ENCODE measurements at regions not wholly inside any gene's neighbourhood (a gene's known extent, or its start where the extent isn't known, plus 50 kb on each side); places are given as distances from the start of the nearest gene placed in this dataset.
"Not testable (repeated sequence)": the region's sequence is repeated elsewhere in the genome, so short reads cannot be mapped to it uniquely, and the experiment has no call there.

DNA sequence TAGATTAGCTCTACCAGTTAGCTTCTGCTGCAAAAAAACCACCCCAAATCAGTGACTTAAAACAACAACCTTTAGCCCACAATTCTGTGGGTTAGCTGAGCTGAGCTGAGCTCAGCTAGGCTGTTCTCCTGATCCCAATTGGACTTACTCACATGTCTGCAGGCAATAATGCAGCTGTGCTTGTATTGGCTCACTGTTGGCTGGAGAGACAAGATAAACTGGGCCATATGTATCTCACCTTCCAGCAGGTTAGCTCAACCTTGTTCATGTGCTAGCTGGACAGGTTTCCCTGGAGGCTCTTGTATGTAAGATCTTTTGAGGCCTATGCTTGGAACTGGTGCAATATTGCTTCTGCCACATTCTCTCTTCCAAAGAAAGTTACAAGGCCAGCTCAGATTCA, 261.5 kb upstream of the ADGRL3 start:
- no peak for DNase-seq

DNA sequence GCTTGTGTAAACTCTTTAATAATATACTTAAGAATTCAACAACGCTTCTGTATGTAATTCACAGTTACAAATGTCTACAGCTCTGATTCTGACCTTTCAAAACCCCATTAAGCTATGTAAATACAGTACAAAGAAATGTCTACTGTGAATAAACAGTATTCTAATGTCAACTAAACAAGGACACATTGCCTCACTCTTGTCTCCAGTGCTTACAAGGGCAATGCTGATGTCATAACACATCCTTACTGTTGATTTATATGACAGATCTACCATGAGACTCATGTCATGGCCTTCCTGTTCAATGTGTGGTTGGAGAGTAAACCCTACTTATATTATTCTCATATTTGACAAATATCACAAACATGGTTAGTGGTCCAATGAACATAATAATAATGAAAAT, 256.1 kb upstream of the ADGRL3 start:
- DNase-seq: no peak

DNA sequence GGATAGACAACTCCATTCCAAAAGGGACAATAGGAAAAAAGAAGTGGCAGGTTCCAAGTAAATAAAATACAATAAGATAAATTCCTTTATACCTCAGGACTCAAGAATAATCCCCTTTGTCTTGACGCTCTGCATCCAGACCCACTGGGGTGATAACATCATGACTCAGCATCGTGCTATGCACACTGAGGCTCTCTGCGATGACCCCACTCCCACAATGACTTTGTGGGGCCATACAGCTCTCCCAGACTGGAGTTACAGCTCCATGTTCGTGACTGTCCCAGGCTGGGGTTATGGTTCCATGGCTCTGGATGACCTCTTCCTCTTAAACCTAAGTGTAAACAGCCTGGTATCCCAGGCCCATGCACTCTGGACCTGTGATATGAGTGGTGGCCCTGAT, 254.5 kb upstream of the ADGRL3 start:
- DNase-seq: no peak

DNA sequence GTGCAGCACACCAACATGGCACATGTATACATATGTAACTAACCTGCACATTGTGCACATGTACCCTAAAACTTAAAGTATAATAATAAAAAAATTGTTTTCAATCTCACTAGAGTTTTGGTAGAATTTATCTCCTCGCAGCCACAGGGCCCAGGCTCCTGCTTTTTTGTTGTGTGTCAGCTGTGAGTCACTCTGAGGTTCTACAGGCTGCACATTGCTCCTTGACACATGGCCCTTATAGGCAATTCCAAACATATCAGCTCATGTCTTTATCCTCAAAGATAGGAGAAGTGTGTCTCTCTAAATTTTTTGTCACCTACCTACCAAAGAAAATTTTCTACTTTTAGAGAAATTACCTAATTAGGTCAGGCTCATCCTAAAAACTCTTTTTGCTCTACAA, 252.1 kb upstream of the ADGRL3 start:
- no peak for DNase-seq

DNA sequence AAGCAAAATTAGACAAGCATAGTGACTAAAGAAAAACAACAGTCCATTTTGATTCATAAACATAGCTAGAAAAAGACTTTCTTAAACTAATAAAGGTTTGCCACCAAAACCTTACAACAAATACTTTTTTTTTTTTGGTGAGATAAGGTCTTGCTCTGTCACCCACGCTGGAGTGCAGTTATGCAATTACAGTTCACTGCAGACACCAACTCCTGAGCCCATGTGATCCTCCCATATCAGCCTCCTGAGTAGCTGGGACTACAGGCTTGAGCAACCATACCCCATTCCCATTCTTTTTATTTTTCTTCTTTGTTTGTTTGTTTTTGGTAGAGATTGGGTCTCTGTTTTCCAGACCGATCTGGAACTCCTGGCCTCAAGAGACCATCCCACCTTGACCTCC, 247.2 kb upstream of the ADGRL3 start:
- no peak for DNase-seq

DNA sequence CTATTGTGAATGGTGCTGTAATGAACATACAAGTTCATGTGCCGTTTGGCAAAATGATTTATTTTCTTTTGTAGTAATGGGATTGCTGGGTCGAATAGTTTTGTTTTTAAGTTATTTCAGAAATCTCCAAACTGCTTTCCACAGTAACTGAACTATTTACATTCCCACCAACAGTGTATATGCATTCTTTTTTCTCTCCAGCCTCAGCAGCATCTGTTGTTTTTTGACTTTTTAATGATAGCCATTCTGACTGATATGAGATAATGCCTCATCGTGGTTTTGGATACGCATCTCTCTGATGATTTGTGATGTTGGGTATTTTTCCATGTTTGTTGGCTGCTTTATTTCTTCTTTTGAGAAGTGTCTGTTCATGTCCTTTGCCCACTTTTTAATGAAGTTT, 246.3 kb upstream of the ADGRL3 start:
- DNase-seq: no peak

DNA sequence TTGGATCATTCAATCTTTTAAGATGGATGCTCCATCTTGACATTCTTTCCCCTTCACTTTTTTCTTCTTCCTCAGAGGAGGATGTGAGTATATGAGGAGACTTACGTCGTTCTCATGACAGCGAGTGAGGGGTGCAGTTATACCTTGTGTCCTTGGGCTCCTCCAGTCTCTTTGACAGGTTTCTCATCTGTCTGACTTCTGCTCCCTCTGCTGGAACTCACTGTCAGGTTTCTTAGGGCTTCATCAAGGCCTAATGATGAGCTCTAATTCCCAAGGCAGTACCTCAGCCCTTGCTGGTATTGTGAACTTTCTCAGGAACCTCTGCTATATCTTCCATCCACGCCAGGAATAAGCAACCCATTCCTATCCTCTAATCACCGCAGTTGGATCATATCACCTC, 237.8 kb upstream of the ADGRL3 start:
- DNase-seq: no peak

DNA sequence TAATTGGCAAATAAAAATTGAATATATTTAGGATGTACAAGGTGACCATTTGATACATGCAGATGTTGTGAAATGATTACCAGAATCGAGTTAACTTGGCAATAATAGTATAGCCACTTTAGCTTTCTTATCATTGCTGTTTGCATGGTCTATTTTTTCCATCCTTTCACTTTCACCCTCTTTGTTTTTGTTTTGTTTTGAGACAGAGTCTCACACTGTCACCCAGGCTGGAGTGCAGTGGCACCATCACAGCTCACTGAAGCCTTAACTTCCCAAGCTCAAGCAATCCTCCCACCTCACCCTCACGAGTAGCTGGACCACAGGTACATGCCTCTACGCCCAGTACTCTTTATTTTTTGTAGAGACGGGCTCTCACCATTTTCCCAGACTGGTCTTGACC, 218.6 kb upstream of the ADGRL3 start:
- no peak for DNase-seq

DNA sequence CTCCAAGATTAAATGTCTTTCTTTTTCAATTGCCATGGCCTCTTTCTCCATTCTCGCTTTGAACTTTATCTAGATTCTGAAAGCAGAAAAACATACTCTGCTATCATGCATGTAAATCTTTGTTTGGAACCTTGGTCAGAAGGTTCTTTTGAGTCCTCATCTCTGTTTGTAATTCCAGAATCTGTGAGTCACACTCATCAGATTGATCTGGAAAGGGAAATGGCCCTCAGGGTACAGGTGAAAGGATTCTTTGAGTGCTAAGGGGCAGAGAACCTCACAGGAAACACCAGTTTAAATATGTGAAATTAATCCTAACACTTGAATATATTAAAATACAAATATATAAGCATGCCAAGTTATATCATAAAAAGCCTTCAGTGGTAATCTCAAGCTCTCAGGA, 211.0 kb upstream of the ADGRL3 start:
- DNase-seq: no peak

DNA sequence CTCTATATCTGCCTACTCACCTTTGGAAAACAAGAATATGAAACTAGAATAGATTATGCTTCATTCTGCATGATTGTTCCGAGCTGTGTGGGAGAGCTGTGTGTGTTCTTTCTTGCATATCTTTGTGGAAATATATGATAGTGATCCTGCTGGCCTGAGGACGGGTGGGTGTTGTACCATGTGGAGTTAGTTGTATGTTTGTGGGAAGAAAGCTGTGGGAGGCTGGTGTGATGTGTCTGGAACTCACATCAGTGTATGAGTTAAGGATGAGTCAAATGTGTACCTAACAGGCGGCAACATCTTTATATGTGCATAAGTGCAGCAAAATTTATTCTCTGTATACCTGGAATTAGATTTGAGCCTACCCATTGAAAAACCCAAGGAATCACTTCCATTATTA, 208.1 kb upstream of the ADGRL3 start:
- no peak for DNase-seq

DNA sequence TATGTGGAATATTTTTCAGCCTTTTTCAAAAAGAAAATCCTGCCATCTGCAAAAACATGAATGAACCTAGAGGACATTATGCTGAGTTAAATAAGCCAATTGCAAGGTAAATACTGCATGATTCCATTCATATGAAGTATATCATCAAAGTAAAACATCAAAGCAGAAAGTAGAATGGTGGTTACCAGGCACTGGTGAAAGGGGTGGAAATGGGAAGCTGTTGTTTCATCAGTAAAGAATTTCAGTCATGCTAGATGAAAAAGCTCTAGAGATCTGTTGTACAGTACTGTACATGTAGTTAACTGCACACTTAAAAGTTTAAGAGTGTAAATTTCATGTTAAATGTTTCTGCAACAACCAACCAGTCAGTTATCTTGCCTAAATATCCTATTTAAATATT, 196.8 kb upstream of the ADGRL3 start:
- no peak for DNase-seq

DNA sequence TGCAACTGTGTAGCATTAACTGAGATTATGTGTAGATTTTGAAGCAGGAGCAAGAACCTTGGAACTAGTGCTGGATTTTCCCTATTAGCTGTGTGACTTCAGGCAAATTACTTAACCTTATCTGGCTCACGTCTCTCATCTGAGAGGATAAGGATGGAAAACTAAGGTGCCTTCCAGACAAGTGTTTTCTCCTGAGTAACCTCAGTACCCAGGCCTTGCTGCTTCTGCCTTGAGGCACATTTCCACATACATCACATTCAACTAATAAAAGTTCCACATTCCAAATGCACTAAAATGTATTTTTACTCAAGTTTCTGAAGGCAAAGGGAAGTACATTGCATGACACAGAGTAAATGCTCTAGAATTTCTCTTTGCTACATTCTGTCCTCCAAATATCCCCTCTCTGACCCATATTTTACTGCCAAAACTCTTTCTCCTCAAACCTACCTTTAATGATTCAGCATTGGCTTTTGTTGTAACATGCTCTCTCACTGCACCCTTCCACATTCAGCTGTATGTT, 195.4 kb upstream of the ADGRL3 start:
- DNase-seq: no peak

DNA sequence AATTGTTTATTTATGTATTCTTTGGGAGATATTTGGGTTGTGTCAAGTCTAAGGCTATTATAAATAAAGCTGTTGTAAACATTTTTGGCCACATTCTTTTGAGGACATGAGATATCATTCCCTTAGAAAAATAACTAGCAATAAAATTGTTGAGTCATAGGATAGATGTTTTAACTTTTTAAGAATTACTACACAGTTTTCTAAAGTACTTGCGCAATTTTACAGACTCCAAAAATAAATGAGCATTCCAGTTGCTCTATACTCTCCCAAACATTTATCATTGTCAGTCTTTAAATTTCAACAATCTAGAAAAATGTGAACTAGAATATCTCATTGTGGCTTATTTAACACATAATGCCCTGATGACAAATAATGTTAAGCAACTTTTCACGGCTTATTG, 189.1 kb upstream of the ADGRL3 start:
- no peak for DNase-seq

DNA sequence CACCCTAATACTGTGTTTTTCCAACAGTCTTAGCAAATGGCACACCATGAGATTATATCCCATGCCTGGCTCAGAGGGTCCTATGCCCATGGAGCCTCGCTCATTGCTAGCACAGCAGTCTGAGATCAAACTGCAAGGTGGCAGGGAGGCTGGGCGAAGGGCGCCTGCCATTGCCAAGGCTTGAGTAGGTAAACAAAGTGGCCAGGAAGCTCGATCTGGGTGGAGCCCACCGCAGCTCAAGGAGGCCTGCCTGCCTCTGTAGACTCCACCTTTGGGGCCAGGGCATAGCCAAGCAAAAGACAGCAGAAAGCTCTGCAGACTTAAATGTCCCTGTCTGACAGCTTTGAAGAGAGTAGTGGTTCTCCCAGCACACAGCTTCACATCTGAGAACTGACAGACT, 188.2 kb upstream of the ADGRL3 start:
- not testable (repeated sequence) for DNase-seq

DNA sequence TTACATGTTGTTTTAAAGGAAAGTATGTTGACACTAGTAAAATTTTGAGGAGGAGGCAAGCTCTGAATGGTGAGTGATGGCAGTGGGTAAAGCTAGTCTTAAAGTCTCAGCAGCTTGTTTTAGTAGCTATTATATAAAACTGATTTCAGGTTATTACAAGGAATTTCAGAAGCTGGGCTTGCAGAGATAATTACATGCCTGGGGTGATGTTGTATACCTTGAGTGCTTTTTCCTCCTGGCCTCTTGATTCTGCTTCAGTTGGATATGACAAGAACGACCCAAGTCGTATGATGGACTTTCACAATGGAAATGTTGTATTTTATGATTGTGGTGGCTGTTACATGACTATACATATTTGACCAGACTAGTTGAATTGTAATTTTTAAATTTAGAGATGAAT, 175.5 kb upstream of the ADGRL3 start:
- no peak for DNase-seq

DNA sequence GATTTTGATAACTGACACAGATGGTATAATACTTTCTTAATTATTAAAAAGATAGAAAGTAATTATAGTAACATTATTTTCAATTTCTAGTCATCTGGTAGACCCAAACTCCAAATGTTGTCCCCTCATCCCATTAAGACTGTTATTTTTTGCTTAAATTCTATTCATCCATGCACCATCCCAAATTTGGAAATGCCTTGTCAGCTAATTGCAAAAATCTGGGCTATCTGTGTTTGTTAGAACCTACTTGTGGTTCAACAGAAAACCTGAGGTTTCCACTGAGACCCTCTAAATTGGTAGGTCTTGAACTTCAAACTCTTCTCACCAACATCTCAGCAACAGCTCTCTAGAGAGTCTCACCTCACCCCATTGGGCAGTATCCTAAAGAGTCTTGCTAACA, 172.2 kb upstream of the ADGRL3 start:
- DNase-seq: no peak

DNA sequence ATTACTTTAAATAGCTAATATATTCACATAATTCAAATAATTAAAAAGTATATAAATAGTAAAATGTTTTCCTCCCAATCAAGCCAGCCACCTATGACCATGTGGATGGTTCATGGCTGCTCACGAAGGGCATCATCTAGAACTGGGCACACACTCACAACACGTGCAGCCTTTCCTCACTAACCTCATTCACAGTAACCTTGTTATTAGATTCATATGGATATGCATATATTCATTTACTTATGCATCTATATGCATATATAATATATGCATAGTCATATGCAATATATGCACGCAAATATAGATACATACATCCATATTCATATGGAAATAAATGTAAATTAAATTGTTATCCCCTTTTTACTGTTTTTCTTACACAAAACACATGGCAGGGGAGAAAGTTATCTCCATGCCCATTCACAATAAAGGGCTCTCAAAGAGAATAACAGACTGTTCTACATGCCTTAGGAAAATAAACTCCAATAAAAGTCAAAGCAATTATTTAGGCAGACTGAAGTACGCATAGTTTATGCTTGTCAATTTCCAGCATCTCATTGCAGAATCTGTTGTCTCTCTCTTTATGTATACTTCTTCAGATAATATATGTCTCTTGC, 163.9 kb upstream of the ADGRL3 start:
- DNase-seq: no peak

DNA sequence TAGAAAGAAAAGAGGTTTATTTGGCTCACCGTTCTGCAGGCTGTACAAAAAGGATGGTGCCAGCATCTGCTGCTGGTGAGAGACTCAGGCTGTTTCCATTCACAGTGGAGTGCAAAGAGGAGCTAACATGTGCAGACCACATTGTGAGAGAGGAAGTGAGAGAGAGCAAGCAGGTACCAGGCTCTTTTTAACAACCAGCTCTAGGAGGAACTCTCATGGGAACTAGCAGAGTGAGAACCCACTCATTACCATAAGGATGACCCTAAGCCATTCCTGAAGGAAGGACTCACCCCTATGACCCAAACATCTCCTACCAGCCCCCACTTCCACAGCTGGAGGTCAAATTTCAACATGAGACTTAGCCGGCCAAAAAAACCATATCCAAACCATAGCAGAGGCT, 158.6 kb upstream of the ADGRL3 start:
- no peak for DNase-seq

DNA sequence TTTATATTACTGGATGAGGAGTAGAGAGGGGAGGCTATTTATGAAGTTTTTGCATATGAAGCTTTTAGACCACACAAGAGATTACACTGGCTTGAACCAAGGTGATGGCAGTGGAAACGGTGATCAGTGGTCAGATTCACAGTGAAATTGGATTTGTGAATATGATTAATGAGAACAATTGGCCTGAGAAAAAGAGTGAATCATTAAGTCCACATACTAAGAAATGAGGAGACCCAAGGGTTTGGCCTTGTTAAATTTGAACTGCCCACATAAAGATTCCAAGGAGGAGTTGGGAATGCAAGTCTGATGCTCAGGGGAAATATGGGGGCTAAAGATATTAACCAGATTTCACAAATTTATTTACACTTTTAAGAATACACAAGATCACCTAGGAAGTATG, 155.3 kb upstream of the ADGRL3 start:
- no peak for DNase-seq

DNA sequence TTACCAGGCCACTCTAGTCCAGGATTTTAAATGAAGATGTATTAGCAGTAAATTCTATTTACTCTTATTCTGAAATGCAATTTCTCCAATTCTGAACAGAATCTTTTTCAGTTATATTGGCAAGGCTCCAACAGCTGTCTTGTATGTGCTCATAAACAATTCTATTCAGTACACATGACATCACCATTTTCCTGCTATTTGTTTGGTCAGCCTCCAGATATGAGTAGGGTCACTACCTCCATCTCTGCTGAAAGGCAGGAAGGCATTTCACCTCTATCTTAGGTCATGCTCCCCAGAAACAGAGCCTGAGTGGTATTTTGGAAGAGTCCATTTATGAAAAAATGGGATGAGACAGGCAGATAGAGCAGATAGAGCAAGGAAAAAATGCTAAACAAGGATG, 151.1 kb upstream of the ADGRL3 start:
- no peak for DNase-seq

DNA sequence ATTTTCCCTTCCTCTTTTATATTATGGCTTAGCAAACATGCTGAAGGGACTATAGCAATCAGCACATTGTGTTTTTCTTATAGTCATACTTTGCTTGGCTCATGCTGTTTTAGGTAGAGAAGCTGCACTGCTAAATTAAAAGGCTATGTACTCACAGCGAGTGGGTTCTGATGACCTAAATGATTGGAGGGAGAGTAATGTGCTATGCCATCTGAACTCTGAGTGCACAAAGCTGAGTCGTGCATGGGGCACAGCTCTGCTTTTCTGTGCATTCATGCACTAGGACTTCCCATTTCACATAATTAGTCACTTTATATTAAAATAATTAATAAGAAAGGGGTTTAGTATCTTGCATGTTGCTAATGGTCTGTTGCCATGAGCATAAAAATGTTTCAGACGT, 132.7 kb upstream of the ADGRL3 start:
- DNase-seq: no peak

DNA sequence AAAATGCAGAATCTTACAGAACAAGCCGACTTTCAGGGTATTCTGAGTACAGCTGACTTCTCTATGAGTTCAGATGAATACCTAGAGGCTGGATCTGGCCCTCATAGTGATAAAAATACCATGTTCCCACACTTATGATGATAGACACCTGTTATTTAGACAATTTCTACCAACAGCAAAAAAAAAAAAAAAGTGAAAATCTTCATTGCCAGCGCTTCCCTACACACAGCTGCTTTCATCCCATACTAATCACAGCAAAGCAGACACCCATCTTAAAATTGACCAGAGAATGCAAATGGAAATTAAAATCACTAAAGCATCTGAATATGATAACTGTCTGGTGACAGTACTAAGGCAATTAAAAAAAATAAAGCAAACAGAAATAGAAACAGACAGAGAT, 132.1 kb upstream of the ADGRL3 start:
- no peak for DNase-seq

DNA sequence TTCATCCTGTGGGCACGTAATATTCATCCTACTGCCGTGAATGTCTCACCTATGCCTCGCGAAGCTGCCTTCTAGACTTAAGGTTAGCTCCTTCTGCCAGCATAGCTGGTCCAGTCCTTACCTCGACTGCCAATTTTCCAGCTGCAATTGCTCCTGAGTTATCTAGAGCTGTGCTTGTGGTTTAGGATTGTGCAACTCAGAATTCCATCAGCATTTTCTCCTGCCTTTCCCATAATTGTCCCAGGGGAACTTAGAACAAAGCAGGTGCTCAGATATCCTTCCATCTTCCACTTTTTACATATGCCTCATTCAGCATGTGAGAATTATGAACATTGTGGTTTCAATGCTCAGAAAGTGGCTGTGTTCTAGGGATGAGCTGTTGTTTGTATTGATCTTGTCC, 131.4 kb upstream of the ADGRL3 start:
- DNase-seq: peak; percentile 70

DNA sequence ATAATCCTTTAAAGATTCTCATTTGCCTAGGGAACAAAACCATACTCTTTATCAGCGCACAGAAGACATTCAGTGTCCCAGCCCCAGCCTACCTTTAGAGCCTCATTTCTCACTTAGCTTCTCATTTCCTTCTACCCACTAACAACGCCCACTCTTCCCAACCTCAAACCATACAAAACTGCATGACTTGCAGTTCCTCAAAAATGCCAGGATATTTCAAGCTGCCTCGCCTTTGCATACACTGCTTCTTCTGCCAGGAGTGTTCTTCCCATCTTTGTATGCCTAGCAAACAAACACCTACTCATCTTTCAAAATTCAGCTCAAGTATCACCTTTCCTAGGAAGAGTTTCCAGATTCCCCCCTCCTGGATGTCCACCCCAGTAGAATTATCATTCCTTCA, 129.9 kb upstream of the ADGRL3 start:
- no peak for DNase-seq

DNA sequence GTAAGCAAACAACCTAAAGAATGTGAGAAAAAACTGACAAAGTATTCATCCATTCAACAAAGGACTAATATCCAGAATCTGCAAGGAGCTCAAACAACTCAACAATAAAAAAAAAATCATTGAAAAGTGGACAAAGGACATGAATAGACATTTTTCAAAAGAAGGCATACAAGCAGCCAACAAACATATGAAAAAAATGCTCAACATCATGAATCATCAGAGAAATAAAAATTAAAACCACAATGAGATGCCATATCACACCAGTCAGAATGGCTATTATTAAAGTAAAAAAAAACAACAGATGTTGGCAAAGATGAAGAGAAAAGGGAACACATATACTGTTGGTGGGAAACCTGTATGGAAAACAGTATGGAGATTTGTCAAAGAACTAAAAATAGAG, 120.7 kb upstream of the ADGRL3 start:
- DNase-seq: no peak

DNA sequence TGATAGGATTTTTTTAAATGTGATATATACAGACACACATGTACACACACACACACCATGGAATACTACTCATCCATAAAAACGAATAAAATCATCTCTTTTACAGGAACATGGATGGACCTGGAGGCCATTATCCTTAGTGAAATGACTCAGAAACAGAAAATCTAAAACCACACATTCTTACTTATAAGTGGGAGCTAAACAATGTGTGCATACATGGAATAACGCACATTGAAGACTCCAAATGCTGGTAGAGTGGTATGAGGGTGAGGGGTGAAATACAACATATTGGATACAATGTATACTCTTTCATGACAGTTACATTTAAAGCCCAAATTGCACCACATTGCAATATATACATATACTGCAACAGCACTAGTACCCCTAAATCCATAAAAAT, 120.2 kb upstream of the ADGRL3 start:
- no peak for DNase-seq
